ENCODE measurements at regions not wholly inside any gene's neighbourhood (a gene's known extent, or its start where the extent isn't known, plus 50 kb on each side); places are given as distances from the start of the nearest gene placed in this dataset.
A peak's percentile ranks its signal among the peaks of the same experiment; 100 is the strongest.

DNA sequence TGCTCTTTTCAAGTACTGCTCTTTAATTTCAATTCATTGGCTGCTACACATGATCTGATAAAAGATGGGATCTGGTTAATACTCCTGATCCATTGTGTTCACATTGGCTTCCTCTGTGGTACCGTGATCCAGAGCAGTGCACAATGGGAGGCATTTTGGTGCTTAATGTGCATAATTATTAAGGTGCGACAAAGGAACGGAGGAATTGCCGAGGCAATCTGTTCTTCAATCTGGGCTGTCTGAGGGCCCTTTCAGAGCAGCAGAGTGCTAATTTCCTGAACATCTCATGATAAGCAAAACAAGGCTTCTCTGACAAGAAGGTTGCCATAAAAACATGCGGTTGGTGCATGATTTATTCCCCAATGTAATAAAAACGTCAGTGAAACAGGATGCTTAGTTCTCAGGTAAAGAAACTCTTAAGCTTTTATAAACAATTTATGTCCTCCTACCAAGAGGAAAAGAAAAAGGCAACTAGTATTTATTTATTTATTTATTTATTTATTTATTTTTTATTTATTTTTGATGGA is 64.0 kb upstream of the EPHA3 start:
- Mint-ChIP-seq H3K27me3 (ENCODE audit: low read depth) (no peaks in the 10 kb centered on the region), H3K27ac (ENCODE audit: unreplicated experiment) (no peak overlapping the region), H3K36me3 (ENCODE audit: low read depth) (no peaks in the 10 kb centered on the region), H3K4me3 (no peak overlapping the region), H3K9me3 (no peaks in the 10 kb centered on the region), H3K4me1 (peaks cover 20% of the 10 kb centered on the region)
- DNase-seq (ENCODE audit: low read depth, low spot score): no peak
- TF ChIP-seq, protein P1, sequence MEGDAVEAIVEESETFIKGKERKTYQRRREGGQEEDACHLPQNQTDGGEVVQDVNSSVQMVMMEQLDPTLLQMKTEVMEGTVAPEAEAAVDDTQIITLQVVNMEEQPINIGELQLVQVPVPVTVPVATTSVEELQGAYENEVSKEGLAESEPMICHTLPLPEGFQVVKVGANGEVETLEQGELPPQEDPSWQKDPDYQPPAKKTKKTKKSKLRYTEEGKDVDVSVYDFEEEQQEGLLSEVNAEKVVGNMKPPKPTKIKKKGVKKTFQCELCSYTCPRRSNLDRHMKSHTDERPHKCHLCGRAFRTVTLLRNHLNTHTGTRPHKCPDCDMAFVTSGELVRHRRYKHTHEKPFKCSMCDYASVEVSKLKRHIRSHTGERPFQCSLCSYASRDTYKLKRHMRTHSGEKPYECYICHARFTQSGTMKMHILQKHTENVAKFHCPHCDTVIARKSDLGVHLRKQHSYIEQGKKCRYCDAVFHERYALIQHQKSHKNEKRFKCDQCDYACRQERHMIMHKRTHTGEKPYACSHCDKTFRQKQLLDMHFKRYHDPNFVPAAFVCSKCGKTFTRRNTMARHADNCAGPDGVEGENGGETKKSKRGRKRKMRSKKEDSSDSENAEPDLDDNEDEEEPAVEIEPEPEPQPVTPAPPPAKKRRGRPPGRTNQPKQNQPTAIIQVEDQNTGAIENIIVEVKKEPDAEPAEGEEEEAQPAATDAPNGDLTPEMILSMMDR (conservative IDR thresholded peaks at IDR 0.05): no peak

DNA sequence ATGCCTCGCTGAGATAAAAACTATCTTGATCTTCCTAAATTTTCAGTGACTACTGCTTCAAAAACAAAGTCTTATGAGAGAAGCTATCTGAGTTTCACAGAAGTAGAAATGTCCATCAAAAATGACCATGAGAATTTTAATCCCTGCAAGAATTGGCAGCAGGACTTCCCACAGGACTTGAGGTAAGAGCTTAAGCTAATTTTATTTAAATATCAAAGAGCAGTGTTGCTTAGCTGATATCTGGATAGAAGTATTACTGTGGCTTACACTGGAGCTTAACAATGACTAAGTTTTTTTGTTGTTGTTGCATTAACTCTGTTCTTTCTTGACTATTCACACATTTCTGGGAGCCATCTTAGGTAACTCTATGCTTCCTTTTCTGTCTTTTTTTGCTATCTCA is 60.8 kb upstream of the EPHA3 start:
- no peak for DNase-seq (ENCODE audit: low read depth, low spot score)
- TF ChIP-seq, protein P1 (conservative IDR thresholded peaks at IDR 0.05): no peak

DNA sequence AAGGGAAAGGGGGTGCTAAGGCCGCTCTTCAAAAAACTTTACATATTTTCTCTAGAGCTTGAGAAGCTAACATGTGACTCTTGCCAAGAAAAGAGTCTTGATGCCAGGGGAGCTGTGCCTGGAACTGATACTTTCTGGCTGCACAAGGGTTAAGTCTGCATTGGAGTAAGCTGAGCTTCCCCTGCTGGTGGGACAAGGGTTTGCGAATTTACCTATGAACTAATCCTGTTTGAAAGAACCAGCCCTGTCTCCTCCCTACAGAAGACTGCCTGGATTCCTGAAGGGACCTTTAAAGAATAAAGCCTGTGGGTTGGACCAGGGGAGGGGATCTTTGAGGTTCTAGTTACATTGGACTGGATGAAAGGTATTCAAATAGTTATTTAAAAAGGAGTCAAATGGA is 58.3 kb upstream of the EPHA3 start:
- Mint-ChIP-seq H3K9me3 (peaks cover 2% of the 10 kb centered on the region), H3K27ac (ENCODE audit: unreplicated experiment) (no peak overlapping the region), H3K27me3 (ENCODE audit: low read depth) (no peaks in the 10 kb centered on the region), H3K4me3 (no peak overlapping the region), H3K36me3 (ENCODE audit: low read depth) (no peaks in the 10 kb centered on the region), H3K4me1 (peaks cover 5% of the 10 kb centered on the region)
- no peak for DNase-seq (ENCODE audit: low read depth, low spot score)
- TF ChIP-seq, protein P1 (conservative IDR thresholded peaks at IDR 0.05): peak; percentile 36

More for the DNA sequence above, 60.8 kb upstream of the EPHA3 start:
- Mint-ChIP-seq H3K4me3 (no peak overlapping the region), H3K27ac (ENCODE audit: unreplicated experiment) (no peak overlapping the region), H3K9me3 (peaks cover 2% of the 10 kb centered on the region), H3K36me3 (ENCODE audit: low read depth) (no peaks in the 10 kb centered on the region), H3K4me1 (peaks cover 17% of the 10 kb centered on the region), H3K27me3 (ENCODE audit: low read depth) (no peaks in the 10 kb centered on the region)

DNA sequence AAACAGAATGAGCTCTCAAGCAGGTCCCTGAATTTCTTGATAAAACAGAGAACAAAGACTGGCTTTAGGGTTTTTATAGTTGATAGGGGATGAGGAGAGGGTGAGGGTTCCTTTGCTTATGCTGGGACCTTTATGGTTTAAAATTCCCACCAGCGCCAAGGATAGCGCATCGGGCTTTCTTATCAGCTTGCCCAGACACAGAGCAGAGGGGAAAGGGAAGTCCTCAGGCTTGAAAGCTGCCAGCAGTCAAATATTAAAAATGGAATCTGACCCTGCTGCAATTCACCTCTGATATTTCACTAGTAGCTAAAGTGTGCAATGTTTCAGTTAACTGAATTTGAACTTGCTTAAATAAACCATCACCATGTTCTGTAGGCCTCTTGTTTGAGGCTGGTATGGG is 55.0 kb upstream of the EPHA3 start:
- H3K36me3 Mint-ChIP-seq (ENCODE audit: low read depth): no peaks in the 10 kb centered on the region
- H3K9me3 Mint-ChIP-seq: peaks cover 2% of the 10 kb centered on the region
- DNase-seq (ENCODE audit: low read depth, low spot score): no peak
- TF ChIP-seq, protein P1 (conservative IDR thresholded peaks at IDR 0.05): no peak
- H3K4me1 Mint-ChIP-seq: no peaks in the 10 kb centered on the region
- H3K27ac Mint-ChIP-seq (ENCODE audit: unreplicated experiment): no peak overlapping the region
- no peaks in the 10 kb centered on the region for H3K27me3 Mint-ChIP-seq (ENCODE audit: low read depth)
- no peak overlapping the region for H3K4me3 Mint-ChIP-seq

DNA sequence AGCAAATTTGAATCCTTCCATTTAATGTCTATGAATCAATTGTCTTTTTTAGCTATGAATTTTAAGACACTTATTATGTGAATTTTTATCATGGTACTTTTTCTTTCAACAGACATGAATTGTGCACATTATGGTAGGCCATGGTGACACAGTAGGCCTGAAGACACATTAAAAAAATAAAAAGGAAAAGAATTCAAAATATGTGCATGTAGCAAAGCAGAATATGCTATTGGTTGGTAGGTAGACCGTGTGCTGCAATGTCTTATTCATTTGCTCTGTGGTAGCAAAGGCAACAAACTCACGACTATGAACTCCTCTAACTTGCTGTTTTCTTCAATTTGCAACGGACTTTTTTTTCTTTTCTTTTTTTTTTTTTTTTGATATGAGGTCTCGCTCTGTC is 50.0 kb upstream of the EPHA3 start:
- no peak overlapping the region for H3K27ac Mint-ChIP-seq (ENCODE audit: unreplicated experiment)
- no peaks in the 10 kb centered on the region for H3K27me3 Mint-ChIP-seq (ENCODE audit: low read depth)
- TF ChIP-seq, protein P1 (conservative IDR thresholded peaks at IDR 0.05): no peak
- H3K4me3 Mint-ChIP-seq: no peak overlapping the region
- no peak for DNase-seq (ENCODE audit: low read depth, low spot score)
- H3K4me1 Mint-ChIP-seq: no peaks in the 10 kb centered on the region
- H3K9me3 Mint-ChIP-seq: no peaks in the 10 kb centered on the region
- H3K36me3 Mint-ChIP-seq (ENCODE audit: low read depth): no peaks in the 10 kb centered on the region

Measured in neural crest cell (in vitro differentiated cells).